ENCODE measurements at regions not wholly inside any gene's neighbourhood (a gene's known extent, or its start where the extent isn't known, plus 50 kb on each side); places are given as distances from the start of the nearest gene placed in this dataset.

DNA sequence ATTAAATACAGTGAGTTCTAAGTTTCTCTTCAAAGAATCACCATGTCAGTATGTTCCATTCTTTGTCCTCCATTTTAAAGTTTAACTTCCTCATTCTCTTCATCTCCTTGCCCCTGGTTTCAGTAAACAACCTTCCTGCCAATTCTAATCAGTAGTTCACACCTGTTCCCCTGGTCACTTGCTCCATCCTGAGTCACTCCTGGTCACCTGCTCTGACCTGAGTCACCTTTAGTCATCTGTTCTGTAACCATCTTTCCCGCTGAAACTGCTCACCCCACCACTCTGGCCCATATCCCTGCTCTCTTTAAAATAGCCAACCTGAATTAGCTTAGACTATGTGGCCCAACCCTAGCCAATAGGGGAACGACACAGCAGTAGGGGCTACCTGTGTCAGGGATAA is 1447.4 kb upstream of the TMEM132C start:
- Histone ChIP-seq H3K4me3 (replicated peaks; ENCODE audit: insufficient read depth, low read length) (no peak overlapping the region), H3K27me3 (ENCODE audit: insufficient read depth, poor library complexity, severe bottlenecking) (no peaks in the 10 kb centered on the region), H3K27ac (replicated peaks) (no peak overlapping the region)
- no peak for DNase-seq (ENCODE audit: low read depth in 1 of 2, low spot score in 1 of 2)
- TF ChIP-seq POLR2AphosphoS5 (IDR thresholded peaks at IDR 0.05; ENCODE audit: low read depth) (no peak), GABPA (IDR thresholded peaks at IDR 0.05; ENCODE audit: low read depth) (no peak), SPI1 (IDR thresholded peaks at IDR 0.05; ENCODE audit: borderline replicate concordance, low read depth) (no peak), REST (IDR thresholded peaks at IDR 0.05; ENCODE audit: insufficient replicate concordance, low read depth) (no peak)
- TF ChIP-seq, protein P1, sequence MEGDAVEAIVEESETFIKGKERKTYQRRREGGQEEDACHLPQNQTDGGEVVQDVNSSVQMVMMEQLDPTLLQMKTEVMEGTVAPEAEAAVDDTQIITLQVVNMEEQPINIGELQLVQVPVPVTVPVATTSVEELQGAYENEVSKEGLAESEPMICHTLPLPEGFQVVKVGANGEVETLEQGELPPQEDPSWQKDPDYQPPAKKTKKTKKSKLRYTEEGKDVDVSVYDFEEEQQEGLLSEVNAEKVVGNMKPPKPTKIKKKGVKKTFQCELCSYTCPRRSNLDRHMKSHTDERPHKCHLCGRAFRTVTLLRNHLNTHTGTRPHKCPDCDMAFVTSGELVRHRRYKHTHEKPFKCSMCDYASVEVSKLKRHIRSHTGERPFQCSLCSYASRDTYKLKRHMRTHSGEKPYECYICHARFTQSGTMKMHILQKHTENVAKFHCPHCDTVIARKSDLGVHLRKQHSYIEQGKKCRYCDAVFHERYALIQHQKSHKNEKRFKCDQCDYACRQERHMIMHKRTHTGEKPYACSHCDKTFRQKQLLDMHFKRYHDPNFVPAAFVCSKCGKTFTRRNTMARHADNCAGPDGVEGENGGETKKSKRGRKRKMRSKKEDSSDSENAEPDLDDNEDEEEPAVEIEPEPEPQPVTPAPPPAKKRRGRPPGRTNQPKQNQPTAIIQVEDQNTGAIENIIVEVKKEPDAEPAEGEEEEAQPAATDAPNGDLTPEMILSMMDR (IDR thresholded peaks at IDR 0.05; ENCODE audit: insufficient read depth, low read length): no peak

DNA sequence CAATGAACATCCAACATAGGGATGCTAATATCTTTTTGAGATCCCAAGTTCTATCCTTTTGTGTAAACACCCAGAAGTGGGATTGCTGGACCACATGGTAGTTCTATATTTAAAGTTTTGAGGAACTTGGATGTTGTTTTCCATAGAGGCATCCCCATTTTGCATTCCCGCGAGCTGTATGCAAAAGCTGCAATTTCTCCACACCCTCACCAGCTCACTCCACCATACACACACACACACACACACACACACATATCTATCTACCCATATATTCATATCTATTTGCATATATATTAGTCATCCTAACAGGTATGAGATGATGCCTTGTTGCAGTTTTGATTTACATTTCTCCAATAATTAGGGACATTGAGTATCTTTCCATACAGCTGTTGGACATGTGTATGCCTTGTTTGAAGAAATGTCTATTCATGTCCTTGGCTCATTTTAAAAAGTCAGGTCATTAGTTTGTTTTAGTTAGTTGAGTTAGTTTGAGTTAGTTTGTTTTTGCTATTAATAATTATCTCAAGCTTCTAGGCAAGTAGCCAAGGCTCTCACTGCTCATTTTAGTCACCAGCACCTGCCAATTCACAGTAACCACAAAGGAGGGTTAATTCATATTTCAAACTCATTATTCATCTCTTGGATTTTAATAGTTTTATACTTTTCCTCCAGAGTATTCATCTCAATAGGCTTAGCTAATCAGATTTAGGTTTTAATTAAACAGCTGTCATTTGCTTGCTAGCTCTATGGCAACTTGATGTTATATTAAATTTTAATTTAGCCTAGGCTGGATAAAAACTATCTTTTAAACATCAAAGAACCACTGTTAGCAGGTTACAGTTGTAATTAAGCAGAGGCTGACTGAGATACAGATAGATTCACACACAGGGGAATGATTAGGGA is 1435.9 kb upstream of the TMEM132C start:
- TF ChIP-seq GABPA (IDR thresholded peaks at IDR 0.05; ENCODE audit: low read depth) (no peak), REST (IDR thresholded peaks at IDR 0.05; ENCODE audit: insufficient replicate concordance, low read depth) (no peak), SPI1 (IDR thresholded peaks at IDR 0.05; ENCODE audit: borderline replicate concordance, low read depth) (no peak), POLR2AphosphoS5 (IDR thresholded peaks at IDR 0.05; ENCODE audit: low read depth) (no peak)
- TF ChIP-seq, protein P1 (IDR thresholded peaks at IDR 0.05; ENCODE audit: insufficient read depth, low read length): no peak
- H3K27ac ChIP-seq (replicated peaks): no peak overlapping the region
- DNase-seq (ENCODE audit: low read depth in 1 of 2, low spot score in 1 of 2): no peak
- no peak overlapping the region for H3K4me3 ChIP-seq (replicated peaks; ENCODE audit: insufficient read depth, low read length)
- H3K27me3 ChIP-seq (ENCODE audit: insufficient read depth, poor library complexity, severe bottlenecking): no peaks in the 10 kb centered on the region

GRCh38 chr12:126837697-126838096 is 1429.3 kb upstream of the TMEM132C start:
- TF ChIP-seq POLR2AphosphoS5 (IDR thresholded peaks at IDR 0.05; ENCODE audit: low read depth) (no peak), REST (IDR thresholded peaks at IDR 0.05; ENCODE audit: insufficient replicate concordance, low read depth) (no peak), SPI1 (IDR thresholded peaks at IDR 0.05; ENCODE audit: borderline replicate concordance, low read depth) (no peak), GABPA (IDR thresholded peaks at IDR 0.05; ENCODE audit: low read depth) (no peak)
- TF ChIP-seq, protein P1 (IDR thresholded peaks at IDR 0.05; ENCODE audit: insufficient read depth, low read length): no peak
- H3K27me3 ChIP-seq (ENCODE audit: insufficient read depth, poor library complexity, severe bottlenecking): no peaks in the 10 kb centered on the region
- DNase-seq (ENCODE audit: low read depth in 1 of 2, low spot score in 1 of 2): no peak
- no peak overlapping the region for H3K27ac ChIP-seq (replicated peaks)
- no peak overlapping the region for H3K4me3 ChIP-seq (replicated peaks; ENCODE audit: insufficient read depth, low read length)

Data from HL-60 (cell line).